Body of pancreas (tissue), 4 donors: ENCODE measurements at regions not wholly inside any gene's neighbourhood (a gene's known extent, or its start where the extent isn't known, plus 50 kb on each side); places are given as distances from the start of the nearest gene placed in this dataset.
"Not testable (repeated sequence)": the region's sequence is repeated elsewhere in the genome, so short reads cannot be mapped to it uniquely, and the experiment has no call there.

Source experiments
- CTCF ChIP-seq, 7 experiments: fragments of 450-650 bp in 4 of 7; fragments of 200-600 bp in 3 of 7; sonication (generic) in 3 of 7; IDR thresholded peaks; one replicate each; pipeline ENCODE4 v1.5.1; 2016 to 2019; ENCODE audit warnings: antibody characterized with exemption in 7 of 7
- POLR2A ChIP-seq, 3 donors: fragments of 450-650 bp; IDR thresholded peaks; one replicate each; pipeline ENCODE4 v1.6.1; 2016; ENCODE audit warnings: antibody characterized with exemption in 3 of 3, mild to moderate bottlenecking in 2 of 3

DNA sequence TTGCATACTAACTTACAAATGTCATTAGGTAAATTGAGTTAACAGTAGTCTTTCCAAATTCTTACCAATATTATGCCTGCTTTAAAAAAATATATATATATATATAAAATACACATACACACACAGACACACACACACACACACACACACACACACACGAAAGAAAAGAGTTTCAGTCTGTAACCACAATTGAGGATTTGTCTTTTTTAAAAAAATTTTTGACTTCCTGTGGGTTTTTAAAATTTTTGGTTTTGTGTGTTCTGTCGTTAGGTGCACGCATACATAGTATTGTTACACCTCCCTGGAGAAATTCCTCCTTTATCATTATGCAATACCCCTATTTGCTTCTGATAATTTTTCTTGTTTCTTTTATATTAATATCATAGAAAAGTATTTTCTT, 129.3 kb upstream of the LRRC61 start:
- TF ChIP-seq CTCF, POLR2A (IDR thresholded peaks at IDR 0.05): not testable (repeated sequence)
